H9 (cell line): ENCODE measurements at regions not wholly inside any gene's neighbourhood (a gene's known extent, or its start where the extent isn't known, plus 50 kb on each side); places are given as distances from the start of the nearest gene placed in this dataset.
"Not testable (repeated sequence)": the region's sequence is repeated elsewhere in the genome, so short reads cannot be mapped to it uniquely, and the experiment has no call there.

Experiments
- DNase-seq: peaks from one replicate; pipeline ENCODE4 v3.0.0-alpha.2; 2017
- H2AFZ ChIP-seq: one replicate; pipeline ENCODE4 v1.6.1; 2013; ENCODE audit warnings: mild to moderate bottlenecking, low read length, control low read depth, moderate library complexity
- H2AK5ac ChIP-seq: 2 replicates; pipeline ENCODE4 v1.6.1; 2013; ENCODE audit warnings: low read length, control low read depth, mixed read lengths; ENCODE audit not compliant: insufficient read length
- H2BK120ac ChIP-seq: one replicate; pipeline ENCODE4 v1.6.1; 2013; ENCODE audit warnings: low read depth, mild to moderate bottlenecking, low read length, control low read depth, inconsistent platforms; ENCODE audit not compliant: poor library complexity, severe bottlenecking
- H2BK12ac ChIP-seq: 2 replicates; pipeline ENCODE4 v1.6.1; 2013; ENCODE audit warnings: low read length, control low read depth, mixed read lengths, low read depth; ENCODE audit not compliant: insufficient read length
- H2BK15ac ChIP-seq: 2 replicates; pipeline ENCODE4 v1.6.1; 2013; ENCODE audit warnings: low read depth, low read length, control low read depth
- H2BK20ac ChIP-seq: one replicate; pipeline ENCODE4 v1.6.1; 2013; ENCODE audit warnings: low read depth, mild to moderate bottlenecking, low read length, control low read depth, inconsistent platforms; ENCODE audit not compliant: poor library complexity, severe bottlenecking
- H2BK5ac ChIP-seq: 2 replicates; pipeline ENCODE4 v1.6.1; 2013; ENCODE audit warnings: low read length, control low read depth, mixed read lengths; ENCODE audit not compliant: insufficient read length
- H3K14ac ChIP-seq: 2 replicates; pipeline ENCODE4 v1.6.1; 2013; ENCODE audit warnings: low read length, control low read depth; ENCODE audit not compliant: insufficient read depth
- H3K18ac ChIP-seq: 2 replicates; pipeline ENCODE4 v1.6.1; 2013; ENCODE audit warnings: low read depth, mild to moderate bottlenecking, mixed read lengths, low read length, control low read depth; ENCODE audit not compliant: insufficient read length
- H3K23ac ChIP-seq: 2 replicates; pipeline ENCODE4 v1.6.1; 2013; ENCODE audit warnings: low read length, control low read depth, mixed read lengths, low read depth; ENCODE audit not compliant: insufficient read length
- H3K23me2 ChIP-seq: 2 replicates; pipeline ENCODE4 v1.6.1; 2013; ENCODE audit warnings: low read depth, mild to moderate bottlenecking, mixed read lengths, low read length, control low read depth; ENCODE audit not compliant: insufficient read length, poor library complexity, severe bottlenecking
- H3K27ac ChIP-seq: 2 replicates; pipeline ENCODE4 v1.5.1; 2013; ENCODE audit warnings: low read length, control low read depth, mixed read lengths, low read depth; ENCODE audit not compliant: insufficient read length
- H3K27me3 ChIP-seq: 2 replicates; pipeline ENCODE4 v1.6.1; 2013; ENCODE audit warnings: low read length, control low read depth, inconsistent platforms; ENCODE audit not compliant: insufficient read depth
- H3K4ac ChIP-seq: 2 replicates; pipeline ENCODE4 v1.6.1; 2013; ENCODE audit warnings: low read depth, mild to moderate bottlenecking, control low read depth, inconsistent platforms, low read length, moderate library complexity
- H3K4me1 ChIP-seq: 2 replicates; pipeline ENCODE4 v1.6.1; 2013; ENCODE audit warnings: low read length, control low read depth, inconsistent platforms; ENCODE audit not compliant: insufficient read depth
- H3K4me2 ChIP-seq: 2 replicates; pipeline ENCODE4 v1.6.1; 2013; ENCODE audit warnings: low read length, control low read depth, mixed read lengths; ENCODE audit not compliant: insufficient read length, insufficient read depth
- H3K56ac ChIP-seq: 2 replicates; pipeline ENCODE4 v1.6.1; 2013; ENCODE audit warnings: low read depth, mild to moderate bottlenecking, mixed read lengths, low read length, control low read depth; ENCODE audit not compliant: insufficient read length
- H3K79me1 ChIP-seq: 2 replicates; pipeline ENCODE4 v1.6.1; 2013; ENCODE audit warnings: low read depth, mild to moderate bottlenecking, moderate library complexity, low read length, control low read depth, inconsistent platforms; ENCODE audit not compliant: insufficient read depth, poor library complexity, severe bottlenecking
- H3K79me2 ChIP-seq: 2 replicates; pipeline ENCODE4 v1.6.1; 2013; ENCODE audit warnings: low read length, control low read depth, inconsistent platforms; ENCODE audit not compliant: insufficient read depth
- H3K9ac ChIP-seq: 2 replicates; pipeline ENCODE4 v1.6.1; 2013; ENCODE audit warnings: low read length, control low read depth, mixed read lengths; ENCODE audit not compliant: insufficient read length; ENCODE audit errors: extremely low read depth
- H3K9me3 ChIP-seq: one replicate; pipeline ENCODE4 v1.6.1; 2013; ENCODE audit warnings: low read depth, low read length, inconsistent platforms; ENCODE audit not compliant: control insufficient read depth
- H3T11ph ChIP-seq: one replicate; pipeline ENCODE4 v1.6.1; 2013; ENCODE audit warnings: mild to moderate bottlenecking, low read length, control low read depth, inconsistent platforms
- H4K20me1 ChIP-seq: one replicate; pipeline ENCODE4 v1.6.1; 2013; ENCODE audit not compliant: control insufficient read depth, insufficient read length, insufficient read depth
- H4K5ac ChIP-seq: 2 replicates; pipeline ENCODE4 v1.6.1; 2013; ENCODE audit warnings: low read depth, mild to moderate bottlenecking, mixed read lengths, low read length, control low read depth; ENCODE audit not compliant: insufficient read length
- H4K8ac ChIP-seq: replicated peaks from 2 replicates; pipeline ENCODE4 v1.6.1; 2013; ENCODE audit warnings: low read length, control low read depth, mixed read lengths, low read depth; ENCODE audit not compliant: insufficient read length
- H4K91ac ChIP-seq: 2 replicates; pipeline ENCODE4 v1.6.1; 2013; ENCODE audit warnings: low read depth, mild to moderate bottlenecking, moderate library complexity, mixed read lengths, low read length, control low read depth; ENCODE audit not compliant: insufficient read length
- H3K27ac Mint-ChIP-seq, 3 experiments: 2 replicates in 2 of 3; 3 replicates in 1 of 3; pipeline ENCODE4 v1.8.0; 2020 to 2021; ENCODE audit warnings: mixed read lengths in 3 of 3, mild to moderate bottlenecking in 1 of 3, moderate library complexity in 1 of 3
- H3K27me3 Mint-ChIP-seq: 2 replicates; pipeline ENCODE4 v1.8.0; 2021; ENCODE audit warnings: low read depth, mild to moderate bottlenecking, moderate library complexity, mixed read lengths
- H3K36me3 Mint-ChIP-seq, 3 experiments: 2 replicates in 2 of 3; 3 replicates in 1 of 3; pipeline ENCODE4 v1.8.0; 2020 to 2021; ENCODE audit warnings: low read depth in 3 of 3, mixed read lengths in 3 of 3; ENCODE audit not compliant: insufficient read depth in 1 of 3
- H3K4me1 Mint-ChIP-seq, 2 experiments: 2 replicates each; pipeline ENCODE4 v1.8.0; 2020; ENCODE audit warnings: mixed read lengths in 2 of 2
- H3K4me3 Mint-ChIP-seq, 2 experiments: 2 replicates in 1 of 2; 3 replicates in 1 of 2; pipeline ENCODE4 v1.8.0; 2020 to 2021; ENCODE audit warnings: mild to moderate bottlenecking in 2 of 2, mixed read lengths in 2 of 2, moderate library complexity in 1 of 2
- H3K9me3 Mint-ChIP-seq, 2 experiments: 2 replicates in 1 of 2; 3 replicates in 1 of 2; pipeline ENCODE4 v1.8.0; 2020; ENCODE audit warnings: mild to moderate bottlenecking in 2 of 2, mixed read lengths in 2 of 2, moderate library complexity in 1 of 2
- WGBS: extraction: QIAGEN DNeasy Blood & Tissue Kit; methylation state at CpG from one replicate; pipeline ENCODE4 v1.1.7; 2013; ENCODE audit warnings: missing lambda C conversion rate, low lambda C conversion rate, mixed read lengths; ENCODE audit not compliant: insufficient read length; ENCODE audit errors: extremely low coverage; 5-methylcytosine and 5-hydroxymethylcytosine counted together
- TF ChIP-seq, protein P1 (sequence below): fragments of 200-600 bp; sonication (generic); conservative IDR thresholded peaks from 3 replicates; pipeline ENCODE4 v1.8.0; 2021; ENCODE audit warnings: antibody characterized with exemption, mild to moderate bottlenecking

DNA sequence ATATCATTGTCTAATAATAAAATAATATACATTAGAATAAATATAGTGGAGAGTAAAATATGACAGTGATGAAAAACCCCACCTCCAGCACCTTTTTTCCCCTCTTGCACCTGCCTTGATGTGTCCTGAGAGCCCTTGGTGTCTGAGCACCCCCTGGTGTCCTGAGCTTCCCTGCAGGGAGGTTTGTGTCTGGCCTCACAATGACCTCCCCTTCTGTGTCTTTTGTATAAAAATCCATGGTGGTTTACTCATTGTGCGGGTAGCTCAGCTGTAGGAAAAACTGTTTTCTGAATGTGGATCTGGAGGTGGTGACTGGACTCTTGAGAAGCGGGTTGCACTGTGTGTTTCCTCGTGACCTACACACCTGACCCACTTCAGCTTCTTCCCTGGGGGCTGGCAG is 636.9 kb downstream of the TMEM121 start:
- TF ChIP-seq, protein P1, sequence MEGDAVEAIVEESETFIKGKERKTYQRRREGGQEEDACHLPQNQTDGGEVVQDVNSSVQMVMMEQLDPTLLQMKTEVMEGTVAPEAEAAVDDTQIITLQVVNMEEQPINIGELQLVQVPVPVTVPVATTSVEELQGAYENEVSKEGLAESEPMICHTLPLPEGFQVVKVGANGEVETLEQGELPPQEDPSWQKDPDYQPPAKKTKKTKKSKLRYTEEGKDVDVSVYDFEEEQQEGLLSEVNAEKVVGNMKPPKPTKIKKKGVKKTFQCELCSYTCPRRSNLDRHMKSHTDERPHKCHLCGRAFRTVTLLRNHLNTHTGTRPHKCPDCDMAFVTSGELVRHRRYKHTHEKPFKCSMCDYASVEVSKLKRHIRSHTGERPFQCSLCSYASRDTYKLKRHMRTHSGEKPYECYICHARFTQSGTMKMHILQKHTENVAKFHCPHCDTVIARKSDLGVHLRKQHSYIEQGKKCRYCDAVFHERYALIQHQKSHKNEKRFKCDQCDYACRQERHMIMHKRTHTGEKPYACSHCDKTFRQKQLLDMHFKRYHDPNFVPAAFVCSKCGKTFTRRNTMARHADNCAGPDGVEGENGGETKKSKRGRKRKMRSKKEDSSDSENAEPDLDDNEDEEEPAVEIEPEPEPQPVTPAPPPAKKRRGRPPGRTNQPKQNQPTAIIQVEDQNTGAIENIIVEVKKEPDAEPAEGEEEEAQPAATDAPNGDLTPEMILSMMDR = no peak
- H3K36me3 Mint-ChIP-seq = peaks cover 14 to 37% (median 22%) of the 10 kb centered on the region in 3 experiments
- WGBS = no CpG with 5 or more reads among the region's 3 CpGs

DNA sequence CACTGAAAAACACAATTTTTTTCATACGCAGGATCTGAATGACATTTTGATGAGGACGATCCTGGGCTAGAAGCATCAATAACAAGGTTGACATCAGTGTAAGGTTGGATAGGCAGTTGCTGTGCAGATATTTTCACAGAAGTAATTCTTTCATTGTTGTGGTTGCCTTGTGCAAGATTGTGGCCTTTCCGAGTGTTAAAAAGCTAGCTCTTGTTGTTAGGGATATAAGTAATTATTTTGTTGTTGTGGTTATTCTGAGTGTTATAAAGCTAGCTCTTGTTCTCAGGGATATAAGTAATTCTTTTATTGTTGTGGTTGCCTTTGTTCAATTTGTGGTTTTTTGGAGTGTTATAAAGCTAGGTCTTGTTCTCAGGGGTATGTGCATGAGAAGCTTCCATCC is 637.4 kb downstream of the TMEM121 start:
- not testable (repeated sequence) for DNase-seq, H4K8ac ChIP-seq, H3K4me2 ChIP-seq, H3K56ac ChIP-seq, H4K91ac ChIP-seq, H2AFZ ChIP-seq, H3K9ac ChIP-seq, H3K4ac ChIP-seq, H3K27ac Mint-ChIP-seq, H2BK12ac ChIP-seq, H2AK5ac ChIP-seq, H3K79me2 ChIP-seq, H4K5ac ChIP-seq, H2BK20ac ChIP-seq, H2BK15ac ChIP-seq, H3K27ac ChIP-seq, H3T11ph ChIP-seq, H3K4me1 Mint-ChIP-seq, H4K20me1 ChIP-seq, H3K79me1 ChIP-seq, H3K23me2 ChIP-seq, H3K4me1 ChIP-seq, H2BK5ac ChIP-seq, H3K27me3 Mint-ChIP-seq, H3K4me3 Mint-ChIP-seq, H3K23ac ChIP-seq, H3K18ac ChIP-seq, H2BK120ac ChIP-seq, H3K14ac ChIP-seq, H3K27me3 ChIP-seq
- H3K36me3 Mint-ChIP-seq = peaks cover 14 to 35% (median 22%) of the 10 kb centered on the region in 3 experiments
- H3K9me3 Mint-ChIP-seq = peaks cover 90 to 94% of the 10 kb centered on the region in 2 experiments
- no CpG with 5 or more reads among the region's 3 CpGs for WGBS
- peaks cover 60% of the 10 kb centered on the region for H3K9me3 ChIP-seq

More for the DNA sequence above, 636.9 kb downstream of the TMEM121 start:
- H3K56ac ChIP-seq = no peak overlapping the region
- H3K23ac ChIP-seq = no peak overlapping the region
- H2BK12ac ChIP-seq = no peak overlapping the region
- H4K5ac ChIP-seq = no peak overlapping the region
- H3K9me3 Mint-ChIP-seq = peaks cover 94 to 96% of the 10 kb centered on the region in 2 experiments
- no peaks in the 10 kb centered on the region for H3K23me2 ChIP-seq
- no peak for DNase-seq
- H3K27ac ChIP-seq = no peak overlapping the region
- no peaks in the 10 kb centered on the region for H3K4me1 ChIP-seq
- H3K79me2 ChIP-seq = no peaks in the 10 kb centered on the region
- no peaks in the 10 kb centered on the region for H4K20me1 ChIP-seq
- no peak overlapping the region for H4K8ac ChIP-seq
- H3K27me3 ChIP-seq = no peaks in the 10 kb centered on the region
- H2BK5ac ChIP-seq = no peak overlapping the region
- no peak overlapping the region for H3K9ac ChIP-seq
- no peak overlapping the region for H3K4me3 Mint-ChIP-seq
- peaks cover 4% of the 10 kb centered on the region; the same call in 1 of the 2 replicates for H3K27me3 Mint-ChIP-seq
- H2BK120ac ChIP-seq = no peak overlapping the region
- no peak overlapping the region for H2BK15ac ChIP-seq
- H3K79me1 ChIP-seq = no peaks in the 10 kb centered on the region
- H3T11ph ChIP-seq = no peak overlapping the region
- no peaks in the 10 kb centered on the region for H3K4me1 Mint-ChIP-seq
- H2AK5ac ChIP-seq = no peak overlapping the region
- no peak overlapping the region for H4K91ac ChIP-seq
- H3K18ac ChIP-seq = no peak overlapping the region
- H2AFZ ChIP-seq = no peak overlapping the region
- no peak overlapping the region for H3K4me2 ChIP-seq
- no peak overlapping the region for H3K27ac Mint-ChIP-seq
- no peak overlapping the region for H3K14ac ChIP-seq
- H3K9me3 ChIP-seq = peaks cover 62% of the 10 kb centered on the region
- H2BK20ac ChIP-seq = no peak overlapping the region
- H3K4ac ChIP-seq = no peak overlapping the region
